ENCODE measurements at regions not wholly inside any gene's neighbourhood (a gene's known extent, or its start where the extent isn't known, plus 50 kb on each side); places are given as distances from the start of the nearest gene placed in this dataset.

- no peak for DNase-seq (ENCODE audit: low spot score)
- Histone ChIP-seq H3K27ac (replicated peaks; ENCODE audit: low read length) (no peak overlapping the region), H3K79me1 (ENCODE audit: low read depth, low read length) (no peaks in the 10 kb centered on the region)
Measured at GRCh38 chr2:7265286-7265685, 348.1 kb downstream of the RNF144A start.

GRCh38 chr2:7269106-7269643, 352.0 kb downstream of the RNF144A start:
- H4K8ac ChIP-seq (ENCODE audit: low read depth, low read length) = no peak overlapping the region
- H3K9me3 ChIP-seq (replicated peaks in 1 of 2; ENCODE audit: control insufficient read depth in 2 of 2, insufficient read depth in 1 of 2, low read depth in 1 of 2, low read length in 2 of 2) = no peaks in the 10 kb centered on the region
- no peak for DNase-seq (ENCODE audit: low spot score)
- no peak overlapping the region for H3K18ac ChIP-seq (ENCODE audit: low read length)
- no peak overlapping the region for H3K27ac ChIP-seq (replicated peaks; ENCODE audit: low read length)
- no peak overlapping the region for H2BK5ac ChIP-seq (ENCODE audit: low read length)
- H3K9ac ChIP-seq (ENCODE audit: low read depth, low read length, poor library complexity) = no peak overlapping the region
- H2BK15ac ChIP-seq (ENCODE audit: low read length) = no peak overlapping the region
- H3K4me3 ChIP-seq (ENCODE audit: low read length in 2 of 2) = no peak overlapping the region
- H2BK12ac ChIP-seq (ENCODE audit: low read length) = no peak overlapping the region
- H4K91ac ChIP-seq (ENCODE audit: low read depth, low read length, poor library complexity) = no peak overlapping the region
- no peak overlapping the region for H3K4me2 ChIP-seq (ENCODE audit: insufficient read depth, low read length, poor library complexity, severe bottlenecking)
- H3K4me1 ChIP-seq (ENCODE audit: control insufficient read depth in 2 of 2, insufficient read depth in 1 of 2, low read depth in 1 of 2, low read length in 2 of 2) = no peaks in the 10 kb centered on the region
- H3K36me3 ChIP-seq (replicated peaks in 1 of 2; ENCODE audit: control insufficient read depth in 2 of 2, insufficient read depth in 2 of 2, low read length in 2 of 2) = no peaks in the 10 kb centered on the region
- no peak overlapping the region for H3K23ac ChIP-seq (ENCODE audit: low read depth, low read length, poor library complexity)
- no peak overlapping the region for H2AK5ac ChIP-seq (ENCODE audit: low read depth, low read length)
- no peaks in the 10 kb centered on the region for H3K79me1 ChIP-seq (ENCODE audit: low read depth, low read length)
- H2BK120ac ChIP-seq (ENCODE audit: low read depth, low read length) = no peak overlapping the region
- H3K4ac ChIP-seq (ENCODE audit: low read length) = no peak overlapping the region
- no peak overlapping the region for H3K14ac ChIP-seq (ENCODE audit: low read length)
- H2AFZ ChIP-seq (ENCODE audit: low read length) = no peak overlapping the region
- WGBS, 2 donors (ENCODE audit: extremely low coverage in 2 of 2, insufficient read length in 2 of 2, insufficient replicate concordance in 1 of 2) = no CpG with 5 or more reads among the region's 8 CpGs
- H3K27me3 ChIP-seq (ENCODE audit: control insufficient read depth in 3 of 3, insufficient read depth in 3 of 3, low read depth in 1 of 3, low read length in 3 of 3) = no peaks in the 10 kb centered on the region

More at GRCh38 chr2:7265286-7265685, 348.1 kb downstream of the RNF144A start:
- Histone ChIP-seq H3K18ac (ENCODE audit: low read length) (no peak overlapping the region), H3K27me3 (ENCODE audit: control insufficient read depth in 3 of 3, insufficient read depth in 3 of 3, low read depth in 1 of 3, low read length in 3 of 3) (no peaks in the 10 kb centered on the region), H3K36me3 (replicated peaks in 1 of 2; ENCODE audit: control insufficient read depth in 2 of 2, insufficient read depth in 2 of 2, low read length in 2 of 2) (peaks cover 0 to 1% of the 10 kb centered on the region in 2 donors), H2BK120ac (ENCODE audit: low read depth, low read length) (no peak overlapping the region), H4K91ac (ENCODE audit: low read depth, low read length, poor library complexity) (no peak overlapping the region), H3K4me1 (ENCODE audit: control insufficient read depth in 2 of 2, insufficient read depth in 1 of 2, low read depth in 1 of 2, low read length in 2 of 2) (peaks cover 0 to 7% of the 10 kb centered on the region in 2 donors), H3K9me3 (replicated peaks in 1 of 2; ENCODE audit: control insufficient read depth in 2 of 2, insufficient read depth in 1 of 2, low read depth in 1 of 2, low read length in 2 of 2) (no peaks in the 10 kb centered on the region), H3K23ac (ENCODE audit: low read depth, low read length, poor library complexity) (no peak overlapping the region), H2BK12ac (ENCODE audit: low read length) (no peak overlapping the region), H3K9ac (ENCODE audit: low read depth, low read length, poor library complexity) (no peak overlapping the region), H2BK5ac (ENCODE audit: low read length) (no peak overlapping the region), H3K4me3 (ENCODE audit: low read length in 2 of 2) (no peak overlapping the region), H2AK5ac (ENCODE audit: low read depth, low read length) (no peak overlapping the region), H2AFZ (ENCODE audit: low read length) (no peak overlapping the region), H3K4ac (ENCODE audit: low read length) (no peak overlapping the region), H3K14ac (ENCODE audit: low read length) (no peak overlapping the region), H4K8ac (ENCODE audit: low read depth, low read length) (no peak overlapping the region), H2BK15ac (ENCODE audit: low read length) (no peak overlapping the region), H3K4me2 (ENCODE audit: insufficient read depth, low read length, poor library complexity, severe bottlenecking) (no peak overlapping the region)
- no CpG with 5 or more reads among the region's 8 CpGs for WGBS, 2 donors (ENCODE audit: extremely low coverage in 2 of 2, insufficient read length in 2 of 2, insufficient replicate concordance in 1 of 2)

GRCh38 chr2:7270011-7270431, 352.8 kb downstream of the RNF144A start:
- Histone ChIP-seq H4K91ac (ENCODE audit: low read depth, low read length, poor library complexity) (no peak overlapping the region), H3K14ac (ENCODE audit: low read length) (no peak overlapping the region), H3K27ac (replicated peaks; ENCODE audit: low read length) (no peak overlapping the region), H2BK12ac (ENCODE audit: low read length) (no peak overlapping the region), H3K18ac (ENCODE audit: low read length) (no peak overlapping the region), H3K23ac (ENCODE audit: low read depth, low read length, poor library complexity) (no peak overlapping the region), H3K27me3 (ENCODE audit: control insufficient read depth in 3 of 3, insufficient read depth in 3 of 3, low read depth in 1 of 3, low read length in 3 of 3) (no peaks in the 10 kb centered on the region), H3K4me1 (ENCODE audit: control insufficient read depth in 2 of 2, insufficient read depth in 1 of 2, low read depth in 1 of 2, low read length in 2 of 2) (no peaks in the 10 kb centered on the region), H2BK5ac (ENCODE audit: low read length) (no peak overlapping the region), H3K4me3 (ENCODE audit: low read length in 2 of 2) (no peak overlapping the region), H3K4me2 (ENCODE audit: insufficient read depth, low read length, poor library complexity, severe bottlenecking) (no peak overlapping the region), H3K79me1 (ENCODE audit: low read depth, low read length) (no peaks in the 10 kb centered on the region), H4K8ac (ENCODE audit: low read depth, low read length) (no peak overlapping the region), H3K9me3 (replicated peaks in 1 of 2; ENCODE audit: control insufficient read depth in 2 of 2, insufficient read depth in 1 of 2, low read depth in 1 of 2, low read length in 2 of 2) (no peaks in the 10 kb centered on the region), H3K36me3 (replicated peaks in 1 of 2; ENCODE audit: control insufficient read depth in 2 of 2, insufficient read depth in 2 of 2, low read length in 2 of 2) (no peaks in the 10 kb centered on the region), H2AFZ (ENCODE audit: low read length) (no peak overlapping the region), H2BK120ac (ENCODE audit: low read depth, low read length) (no peak overlapping the region), H2BK15ac (ENCODE audit: low read length) (no peak overlapping the region), H2AK5ac (ENCODE audit: low read depth, low read length) (no peak overlapping the region), H3K9ac (ENCODE audit: low read depth, low read length, poor library complexity) (no peak overlapping the region), H3K4ac (ENCODE audit: low read length) (no peak overlapping the region)
- WGBS, 2 donors (ENCODE audit: extremely low coverage in 2 of 2, insufficient read length in 2 of 2, insufficient replicate concordance in 1 of 2) = no CpG with 5 or more reads among the region's 7 CpGs
- DNase-seq (ENCODE audit: low spot score) = no peak

- no peak overlapping the region for H2BK5ac ChIP-seq (ENCODE audit: low read length)
- no peak overlapping the region for H2BK120ac ChIP-seq (ENCODE audit: low read depth, low read length)
- no peak overlapping the region for H3K23ac ChIP-seq (ENCODE audit: low read depth, low read length, poor library complexity)
- H3K27me3 ChIP-seq (ENCODE audit: control insufficient read depth in 3 of 3, insufficient read depth in 3 of 3, low read depth in 1 of 3, low read length in 3 of 3) = no peaks in the 10 kb centered on the region
- H3K14ac ChIP-seq (ENCODE audit: low read length) = no peak overlapping the region
- H3K79me1 ChIP-seq (ENCODE audit: low read depth, low read length) = no peaks in the 10 kb centered on the region
- H3K9ac ChIP-seq (ENCODE audit: low read depth, low read length, poor library complexity) = no peak overlapping the region
- no peak overlapping the region for H3K4me3 ChIP-seq (ENCODE audit: low read length in 2 of 2)
- no peak overlapping the region for H4K91ac ChIP-seq (ENCODE audit: low read depth, low read length, poor library complexity)
- H2BK15ac ChIP-seq (ENCODE audit: low read length) = no peak overlapping the region
- H2AFZ ChIP-seq (ENCODE audit: low read length) = no peak overlapping the region
- no peak overlapping the region for H4K8ac ChIP-seq (ENCODE audit: low read depth, low read length)
- H3K9me3 ChIP-seq (replicated peaks in 1 of 2; ENCODE audit: control insufficient read depth in 2 of 2, insufficient read depth in 1 of 2, low read depth in 1 of 2, low read length in 2 of 2) = no peaks in the 10 kb centered on the region
- no peaks in the 10 kb centered on the region for H3K36me3 ChIP-seq (replicated peaks in 1 of 2; ENCODE audit: control insufficient read depth in 2 of 2, insufficient read depth in 2 of 2, low read length in 2 of 2)
- no CpG with 5 or more reads among the region's 3 CpGs for WGBS, 2 donors (ENCODE audit: extremely low coverage in 2 of 2, insufficient read length in 2 of 2, insufficient replicate concordance in 1 of 2)
- H3K27ac ChIP-seq (replicated peaks; ENCODE audit: low read length) = no peak overlapping the region
- no peak overlapping the region for H3K4me2 ChIP-seq (ENCODE audit: insufficient read depth, low read length, poor library complexity, severe bottlenecking)
- no peak overlapping the region for H2AK5ac ChIP-seq (ENCODE audit: low read depth, low read length)
- no peak overlapping the region for H2BK12ac ChIP-seq (ENCODE audit: low read length)
- no peak overlapping the region for H3K18ac ChIP-seq (ENCODE audit: low read length)
- H3K4ac ChIP-seq (ENCODE audit: low read length) = no peak overlapping the region
- no peak for DNase-seq (ENCODE audit: low spot score)
- no peaks in the 10 kb centered on the region for H3K4me1 ChIP-seq (ENCODE audit: control insufficient read depth in 2 of 2, insufficient read depth in 1 of 2, low read depth in 1 of 2, low read length in 2 of 2)
Measured at GRCh38 chr2:7272210-7272609, 355.0 kb downstream of the RNF144A start.

Data from neuronal stem cell (in vitro differentiated cells).